AG08396 (cell line): ENCODE measurements at regions not wholly inside any gene's neighbourhood (a gene's known extent, or its start where the extent isn't known, plus 50 kb on each side); places are given as distances from the start of the nearest gene placed in this dataset.

ENCODE experiments used
- DNase-seq: peaks from one replicate; pipeline ENCODE4 v3.0.0; 2012; ENCODE audit warnings: low spot score, mixed read lengths

GRCh38 chr7:155971180-155971770 lies 159.0 kb upstream of the SHH start:
- no peak for DNase-seq

- no peak for DNase-seq
Measured at GRCh38 chr7:155969192-155969929, 157.1 kb upstream of the SHH start.

- no peak for DNase-seq
Measured at GRCh38 chr7:155965010-155965409, 152.7 kb upstream of the SHH start.

GRCh38 chr7:155964543-155964942 lies 152.3 kb upstream of the SHH start:
- DNase-seq: no peak

- no peak for DNase-seq
Measured at GRCh38 chr7:155963771-155964195, 151.5 kb upstream of the SHH start.

- DNase-seq: no peak
Measured at GRCh38 chr7:155963356-155963755, 151.1 kb upstream of the SHH start.

- no peak for DNase-seq
Measured at GRCh38 chr7:155962968-155963300, 150.7 kb upstream of the SHH start.

DNA sequence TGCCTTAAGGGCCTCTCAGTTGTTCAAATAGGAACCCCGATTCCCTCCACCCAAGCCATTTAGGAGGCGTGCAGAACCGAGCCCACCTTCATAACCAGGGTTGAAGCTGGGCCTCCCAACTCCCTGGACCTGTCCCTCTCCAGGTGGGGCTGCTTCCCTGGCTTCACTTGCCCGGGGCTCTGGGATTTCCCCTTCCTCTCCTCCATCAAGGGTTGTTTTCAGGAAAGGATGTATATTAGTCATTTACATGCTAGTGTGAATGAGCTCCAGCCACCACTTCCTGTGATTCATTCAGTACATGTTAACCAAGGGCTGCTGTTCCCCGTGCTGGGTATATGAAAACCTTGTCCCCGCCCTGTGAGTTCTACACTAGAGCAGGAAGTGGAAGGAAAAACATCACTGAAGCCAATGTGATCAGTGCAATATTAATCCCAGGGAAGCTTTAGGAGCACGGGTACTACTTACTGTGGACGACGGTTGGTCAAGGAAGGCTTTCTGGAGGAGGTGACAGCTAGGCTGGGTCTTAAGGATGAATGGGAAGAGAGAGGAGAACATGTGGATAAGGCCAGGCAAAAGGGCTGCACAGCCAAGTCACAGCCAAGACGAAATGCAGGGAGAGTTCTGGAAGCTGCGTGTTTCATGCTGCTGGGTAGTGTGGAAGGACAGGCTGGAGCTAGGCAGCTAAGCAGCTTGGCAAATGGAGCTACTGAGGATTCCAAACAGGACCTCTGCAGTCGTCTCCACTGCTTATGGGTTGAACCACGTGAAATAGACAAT lies 150.1 kb upstream of the SHH start:
- no peak for DNase-seq

GRCh38 chr7:155961241-155962190 lies 149.3 kb upstream of the SHH start:
- no peak for DNase-seq

DNA sequence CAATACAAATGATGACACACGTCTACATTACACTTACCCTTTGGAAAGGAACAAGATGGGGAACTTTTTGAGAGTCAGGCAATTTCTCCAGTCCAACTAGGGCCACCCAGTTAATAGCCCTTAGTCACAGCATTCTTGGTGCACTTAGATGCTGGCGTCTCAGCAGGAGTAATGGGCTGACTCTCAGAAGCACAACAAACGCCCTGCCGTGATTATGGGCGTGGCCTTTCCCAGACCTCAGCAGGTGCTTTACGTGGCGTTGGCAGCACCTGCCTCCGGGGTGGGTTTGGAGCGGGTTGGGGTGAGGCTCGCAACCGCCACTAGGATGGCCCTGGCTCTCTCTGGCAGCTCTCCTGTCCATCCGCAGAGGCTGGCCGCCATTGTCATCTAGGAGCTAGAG lies 147.6 kb upstream of the SHH start:
- no peak for DNase-seq

DNA sequence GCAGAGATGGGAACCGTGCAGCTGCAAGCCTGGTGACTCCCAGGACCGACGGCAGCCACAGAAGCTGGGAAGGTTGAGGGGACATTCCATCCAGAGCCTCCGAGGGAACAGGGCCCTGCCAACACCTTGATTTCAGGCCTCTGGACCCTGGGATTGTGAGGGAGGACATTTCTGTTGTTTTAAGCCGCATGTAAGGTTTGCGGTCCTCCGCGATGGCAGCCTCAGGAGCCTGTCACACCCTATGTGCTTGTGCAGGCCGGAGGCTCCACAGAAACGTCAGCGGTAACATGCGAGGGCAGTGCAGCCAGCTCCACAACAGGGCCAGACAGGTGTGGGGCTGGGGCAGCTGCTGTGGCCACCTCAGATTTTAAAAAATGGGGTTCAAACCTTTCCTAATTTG lies 144.7 kb upstream of the SHH start:
- DNase-seq: no peak

GRCh38 chr7:155955367-155955635 lies 143.0 kb upstream of the SHH start:
- DNase-seq: no peak

DNA sequence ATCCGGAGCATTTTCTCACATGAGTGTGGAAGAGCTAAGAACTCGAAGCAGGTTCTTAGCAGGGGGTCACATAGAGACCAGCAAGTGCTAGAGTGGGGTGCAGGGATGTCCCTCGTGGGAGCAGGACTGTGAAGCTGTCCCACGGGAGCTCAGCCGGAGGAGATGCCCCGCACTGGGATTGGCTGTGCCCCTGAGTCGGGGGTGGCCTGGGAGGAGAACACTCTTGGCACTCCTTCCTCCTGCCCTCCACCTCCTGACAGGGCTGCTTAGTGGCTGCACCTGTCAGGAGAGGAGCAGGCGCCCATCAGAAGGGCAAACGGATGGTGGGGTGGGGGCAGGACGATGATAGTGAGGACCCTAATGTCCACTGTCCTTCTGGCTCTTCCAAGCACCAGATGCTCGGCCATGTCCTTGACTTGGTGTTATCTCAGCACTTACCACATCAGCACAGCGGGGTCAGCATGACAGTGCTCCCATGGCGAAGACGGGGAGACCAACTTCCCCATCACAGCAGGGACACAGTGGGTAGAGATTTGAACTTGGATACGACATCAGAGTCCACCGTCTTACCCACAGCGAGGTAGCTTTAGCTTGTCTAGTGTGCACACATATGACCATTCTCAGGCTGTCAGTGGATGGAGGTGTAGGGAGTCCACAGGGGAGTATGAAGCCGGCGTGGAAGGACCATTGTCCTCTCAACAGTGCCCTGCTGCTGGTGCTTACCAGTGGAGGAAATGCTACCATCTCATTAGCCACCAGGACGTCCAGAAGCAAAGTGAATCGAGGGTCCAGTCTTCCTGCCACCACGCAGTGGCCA lies 142.5 kb upstream of the SHH start:
- no peak for DNase-seq

- no peak for DNase-seq
Measured at GRCh38 chr7:155953781-155954549, 141.7 kb upstream of the SHH start.

GRCh38 chr7:155953501-155953778 lies 141.2 kb upstream of the SHH start:
- DNase-seq: no peak

DNA sequence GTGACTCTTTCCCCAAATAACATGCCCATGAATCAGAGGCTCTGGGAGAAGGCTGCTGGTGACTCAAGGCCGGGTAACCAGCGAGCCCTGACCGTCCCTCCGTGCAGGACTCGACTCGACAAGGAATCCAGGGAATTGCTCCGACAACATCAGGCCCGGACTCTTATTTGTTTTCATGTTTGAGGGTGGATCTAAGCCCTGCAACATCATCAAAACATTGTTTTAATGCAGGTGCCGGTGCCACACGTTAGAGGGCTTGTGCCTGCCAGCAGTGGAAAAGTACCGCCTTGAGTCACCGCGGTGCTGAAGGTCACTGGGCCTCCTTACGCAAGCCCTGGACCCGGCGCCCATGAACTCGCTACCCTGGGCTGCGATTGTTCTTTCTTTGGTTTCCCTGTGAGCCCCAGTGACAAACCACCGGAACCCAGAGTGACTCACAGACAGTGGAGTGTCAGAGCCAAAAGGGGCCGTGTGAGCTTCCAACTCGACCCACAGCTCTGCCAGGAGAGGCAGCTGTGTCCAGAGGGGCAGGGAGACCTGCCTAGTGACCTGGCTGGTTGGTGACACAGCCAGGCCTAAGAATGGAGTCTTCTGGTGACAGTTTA lies 139.4 kb upstream of the SHH start:
- DNase-seq: peak; percentile 16

- DNase-seq: no peak
Measured at GRCh38 chr7:155950898-155951553, 138.8 kb upstream of the SHH start.

DNA sequence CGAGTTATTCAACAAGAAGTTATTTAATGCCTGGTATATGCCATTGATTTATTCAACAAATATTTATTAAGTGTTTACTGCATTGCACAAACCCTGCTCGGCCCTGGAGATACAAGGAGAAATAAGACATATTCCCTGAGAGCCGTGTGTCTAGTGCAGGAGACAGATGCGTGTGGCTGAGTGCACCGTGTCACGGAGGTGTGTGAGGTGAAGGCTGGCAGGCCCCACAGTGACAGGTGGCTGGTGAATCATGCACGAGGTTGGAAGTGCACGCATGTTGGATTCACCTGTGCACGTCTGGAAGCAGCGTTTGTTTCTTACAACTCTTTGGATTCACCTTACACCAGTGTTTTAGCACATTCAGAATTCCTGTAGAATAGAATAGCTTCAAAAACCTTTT lies 136.6 kb upstream of the SHH start:
- no peak for DNase-seq

DNA sequence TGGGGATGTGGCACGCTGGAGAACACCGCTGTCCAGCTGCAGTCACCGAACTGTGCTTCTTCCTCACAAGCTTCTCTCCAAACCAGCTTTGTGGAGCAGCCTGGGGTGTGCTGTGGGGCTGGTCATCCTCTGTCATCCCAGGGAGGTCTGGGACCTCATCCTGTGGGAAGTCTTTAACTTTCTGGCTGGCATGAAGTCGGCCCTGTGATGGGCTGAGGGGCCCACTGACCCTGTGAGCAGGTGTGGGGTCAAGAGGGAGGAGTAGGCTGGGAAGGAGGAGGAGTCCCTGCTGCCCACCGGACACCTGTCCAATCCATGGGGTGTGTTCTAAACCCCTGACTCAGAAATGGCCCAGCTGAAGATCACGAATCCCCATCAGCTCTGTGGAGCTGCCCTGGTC lies 136.2 kb upstream of the SHH start:
- no peak for DNase-seq

GRCh38 chr7:155947051-155947450 lies 134.8 kb upstream of the SHH start:
- no peak for DNase-seq
